IPS DF 19.7 (cell line): ENCODE measurements at regions not wholly inside any gene's neighbourhood (a gene's known extent, or its start where the extent isn't known, plus 50 kb on each side); places are given as distances from the start of the nearest gene placed in this dataset.
"Not testable (repeated sequence)": the region's sequence is repeated elsewhere in the genome, so short reads cannot be mapped to it uniquely, and the experiment has no call there.

Experiments
- DNase-seq: peaks from one replicate; pipeline ENCODE4 v3.0.0-alpha.2; 2013; ENCODE audit warnings: low read depth, low spot score

DNA sequence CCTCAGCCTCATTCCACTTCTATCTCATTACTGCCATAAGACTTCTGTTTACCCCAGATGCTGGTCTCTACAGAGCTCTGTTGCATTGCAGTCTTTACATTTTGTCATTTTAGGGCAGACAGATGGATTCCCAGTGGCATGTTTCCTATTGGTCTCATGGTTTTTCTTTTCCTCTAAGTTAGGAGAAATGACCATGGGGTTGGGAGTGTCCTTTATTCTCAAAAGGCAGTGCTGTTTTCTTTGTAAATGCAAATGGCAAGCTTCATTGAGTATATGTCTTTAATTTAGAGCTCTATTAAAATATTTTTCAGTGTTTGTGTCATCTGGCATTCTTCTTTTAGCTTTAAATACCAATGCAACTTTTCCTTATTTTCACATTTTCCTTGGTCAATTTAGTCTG lies 57.0 kb downstream of the MSTN start:
- DNase-seq = no peak

GRCh38 chr2:189999661-190000060 lies 62.9 kb downstream of the MSTN start:
- no peak for DNase-seq

GRCh38 chr2:189998665-189999064 lies 63.9 kb downstream of the MSTN start:
- DNase-seq = not testable (repeated sequence)

DNA sequence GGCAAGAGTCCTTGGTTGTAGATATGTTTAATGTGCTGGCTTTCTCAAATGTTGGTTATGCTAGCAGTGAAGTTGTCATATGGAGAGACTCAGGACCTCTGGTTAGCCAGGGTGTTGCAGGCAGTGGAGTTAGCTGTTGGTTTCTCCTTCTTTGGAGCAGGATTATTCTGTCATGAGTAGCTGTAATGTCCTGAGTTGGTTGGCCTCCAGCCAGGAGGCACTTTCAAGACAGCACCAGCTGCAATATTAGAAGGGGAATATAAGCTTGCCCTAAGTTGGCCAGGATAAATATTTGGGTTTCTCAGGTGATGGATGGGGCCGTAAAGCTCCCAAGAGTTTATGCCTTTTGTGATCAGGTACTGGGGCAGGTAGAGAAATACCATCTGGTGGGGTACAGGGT lies 65.5 kb downstream of the MSTN start:
- no peak for DNase-seq

DNA sequence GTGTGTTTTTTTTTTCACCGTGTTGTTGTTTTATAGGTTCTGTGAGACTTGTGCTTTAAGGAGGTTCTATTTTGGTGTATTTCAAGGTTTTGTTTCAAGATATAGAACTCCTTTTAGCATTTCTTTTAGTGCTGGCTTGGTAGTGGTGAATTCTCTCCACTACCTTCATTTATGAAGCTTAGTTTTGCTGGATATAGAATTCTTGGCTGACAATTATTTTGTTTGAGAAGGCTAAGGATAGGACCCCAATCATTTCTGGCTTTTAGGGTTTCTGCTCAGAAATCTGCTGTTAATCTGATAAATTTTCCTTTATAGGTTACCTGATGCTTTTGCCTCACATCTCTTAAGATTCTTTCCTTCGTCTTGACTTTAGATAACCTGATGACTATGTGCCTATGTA lies 66.8 kb downstream of the MSTN start:
- no peak for DNase-seq

- peak; percentile 3 for DNase-seq
Measured at GRCh38 chr2:189982780-189983394, 79.6 kb downstream of the MSTN start.

- DNase-seq = no peak
Measured at GRCh38 chr2:189982087-189982486, 80.4 kb downstream of the MSTN start.

GRCh38 chr2:189976488-189976887 lies 86.0 kb downstream of the MSTN start:
- not testable (repeated sequence) for DNase-seq

DNA sequence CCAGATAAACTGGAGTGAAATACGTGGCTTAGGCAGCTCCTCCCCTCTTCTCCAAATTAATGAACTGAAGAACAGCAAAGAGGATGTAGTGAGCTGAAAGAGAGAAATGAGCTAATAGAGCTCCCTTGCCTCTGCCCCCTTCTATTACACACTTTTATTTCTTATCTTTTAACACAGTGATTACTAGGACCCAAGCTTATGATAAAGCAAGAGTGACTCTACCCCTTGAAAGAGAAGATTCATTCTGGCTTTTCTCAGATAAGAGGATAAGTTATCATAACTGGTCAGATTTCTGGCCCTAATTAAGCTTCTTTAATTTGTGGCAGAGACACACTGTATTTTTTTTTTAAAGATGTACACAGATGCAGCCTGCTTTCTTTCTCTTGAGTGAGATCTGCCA lies 102.2 kb downstream of the MSTN start:
- DNase-seq = no peak

GRCh38 chr2:189959450-189959849 lies 103.1 kb downstream of the MSTN start:
- no peak for DNase-seq

- DNase-seq = no peak
Measured at GRCh38 chr2:189954989-189955388, 107.5 kb downstream of the MSTN start.

- no peak for DNase-seq
Measured at GRCh38 chr2:189952536-189953109, 109.9 kb downstream of the MSTN start.

- DNase-seq = no peak
Measured at GRCh38 chr2:189951791-189952535, 110.6 kb downstream of the MSTN start.

GRCh38 chr2:189943009-189943408 lies 119.5 kb downstream of the MSTN start:
- DNase-seq = no peak

GRCh38 chr2:189940913-189941312 lies 121.6 kb downstream of the MSTN start:
- DNase-seq = no peak

- DNase-seq = no peak
Measured at GRCh38 chr2:189937691-189938090, 124.8 kb downstream of the MSTN start.

DNA sequence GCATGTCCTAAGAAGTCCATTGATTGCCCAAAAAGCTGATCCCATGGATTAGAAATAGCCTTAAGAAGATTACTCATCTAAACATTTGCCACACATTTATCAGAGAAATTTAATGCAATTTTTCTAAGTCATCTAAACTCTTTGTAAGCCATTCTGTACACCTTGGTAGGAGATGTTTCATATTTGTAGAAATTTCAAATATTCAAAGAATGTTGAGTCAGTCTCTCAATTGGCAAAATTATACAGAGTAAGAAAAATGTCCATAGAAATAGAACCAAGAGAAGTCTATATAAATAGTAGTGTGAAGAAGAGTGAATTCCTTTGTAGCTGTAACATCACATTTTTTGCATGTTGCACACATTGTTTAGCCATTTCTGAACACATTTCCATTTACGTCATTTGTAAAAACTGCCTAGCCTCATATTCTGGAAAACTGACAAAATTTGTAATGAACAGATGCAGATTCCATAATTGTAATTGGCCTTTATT lies 128.6 kb downstream of the MSTN start:
- no peak for DNase-seq

DNA sequence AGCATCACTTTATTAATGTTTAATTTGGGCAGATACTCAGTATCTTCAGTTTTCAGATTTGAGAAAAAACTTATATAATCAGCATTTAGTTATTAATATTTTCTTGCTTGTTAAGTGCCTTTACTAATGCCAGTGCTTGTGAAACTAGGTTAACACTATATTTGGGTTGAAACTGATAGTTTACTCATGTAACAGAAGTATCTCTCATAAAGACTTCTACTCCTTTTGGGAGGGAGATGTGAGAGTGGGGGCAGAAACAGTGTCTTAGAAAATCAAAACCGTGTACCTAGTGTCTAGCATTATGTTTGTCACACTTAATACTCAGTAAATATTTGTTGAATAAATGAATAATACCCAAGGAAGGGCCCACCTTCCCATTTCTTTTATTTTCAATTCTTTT lies 129.5 kb downstream of the MSTN start:
- no peak for DNase-seq

GRCh38 chr2:189927823-189928222 lies 134.7 kb downstream of the MSTN start:
- no peak for DNase-seq
